Right lobe of liver (tissue), 6 donors: ENCODE measurements at regions not wholly inside any gene's neighbourhood (a gene's known extent, or its start where the extent isn't known, plus 50 kb on each side); places are given as distances from the start of the nearest gene placed in this dataset.
A peak's percentile ranks its signal among the peaks of the same experiment; 100 is the strongest.

Source experiments
- ATAC-seq, 4 donors: fragments of 200-7000 bp; cut with Tn5 transposase; one replicate each; pipeline ENCODE4 v1.9.1; 2020; ENCODE audit warnings: mild to moderate bottlenecking in 4 of 4, moderate library complexity in 4 of 4
- DNase-seq, 3 donors: peaks; one replicate each; pipeline ENCODE4 v3.0.0-alpha.2; 2020
- H3K27ac ChIP-seq, 3 donors: fragments of 200-600 bp; one replicate each; pipeline ENCODE4 v1.8.0; 2022
- H3K27me3 ChIP-seq, 2 donors: fragments of 200-600 bp; one replicate each; pipeline ENCODE4 v1.8.0; 2022
- H3K36me3 ChIP-seq, 4 donors: fragments of 200-600 bp; sonication (generic) in 1 of 4; one replicate each; pipeline versions ENCODE4 v1.5.1 to v1.8.0; 2017 to 2022; ENCODE audit warnings: control low read depth in 1 of 4
- H3K4me1 ChIP-seq, 4 donors: fragments of 200-600 bp; sonication (generic) in 1 of 4; one replicate each; pipeline versions ENCODE4 v1.5.1 to v1.8.0; 2017 to 2022; ENCODE audit warnings: control low read depth in 1 of 4
- H3K4me3 ChIP-seq, 3 donors: fragments of 200-600 bp; one replicate each; pipeline ENCODE4 v1.8.0; 2022
- H3K9me3 ChIP-seq, 4 donors: fragments of 200-600 bp; sonication (generic) in 1 of 4; one replicate each; pipeline versions ENCODE4 v1.5.1 to v1.8.0; 2017 to 2022; ENCODE audit warnings: control low read depth in 1 of 4
- POLR2A ChIP-seq: fragments of 450-650 bp; IDR thresholded peaks from one replicate; pipeline ENCODE4 v1.6.1; 2017; ENCODE audit warnings: antibody characterized with exemption, mild to moderate bottlenecking
- WGBS: methylation state at CpG from one replicate; pipeline ENCODE4 v1.1.6; 2018; ENCODE audit warnings: low coverage, low lambda C conversion rate; ENCODE audit not compliant: insufficient coverage; ENCODE audit errors: missing lambda C conversion rate; 5-methylcytosine and 5-hydroxymethylcytosine counted together
- intact Hi-C, 2 donors: fragments of 100-400 bp; cut with DNase I; formaldehyde crosslinking; loops; one replicate each; pipeline versions ENCODE4 v1.11.2 to v1.14.1; 2022
- TF ChIP-seq, protein P1 (sequence below), 4 donors: fragments of 200-600 bp in 3 of 4; fragments of 450-650 bp in 1 of 4; IDR thresholded peaks; one replicate each; pipeline versions ENCODE4 v1.5.1 to v1.8.0; 2016 to 2022; ENCODE audit warnings: antibody characterized with exemption in 4 of 4, mild to moderate bottlenecking in 2 of 4
- donor health status: DM: no; HTN: yes; CAD: no.
- donor health status: DM: no; HTN: no; CAD: no.
- donor health status: DM: no; HTN: no; CAD: no.
- donor health status: DM: no; HTN: yes; CAD: no.
- donor health status: DM: no; HTN: yes; CAD: no.

DNA sequence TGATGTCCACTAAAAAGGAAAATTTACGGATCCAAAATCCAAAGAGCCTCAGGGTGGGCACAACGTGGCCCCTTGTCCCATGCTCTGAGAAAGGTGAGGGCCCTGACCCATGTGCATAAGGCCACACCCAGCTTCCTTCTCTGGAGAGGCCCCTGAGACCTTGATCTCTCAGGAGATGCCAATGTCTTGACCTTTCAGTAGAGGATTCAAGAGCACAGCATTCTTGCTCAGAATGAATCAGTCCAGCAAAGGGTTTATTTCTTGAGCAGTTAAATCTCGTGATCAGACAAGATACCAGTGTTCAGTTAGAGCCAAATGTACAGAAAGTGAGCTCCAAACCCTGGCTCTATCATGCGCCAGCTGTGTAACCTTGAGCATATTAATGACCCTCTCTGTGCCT, 115.9 kb upstream of the DAPK1 start:
- H3K4me3 ChIP-seq = no peak overlapping the region
- peak overlapping the region in 2 of 3 donors; percentile 61 for H3K27ac ChIP-seq
- TF ChIP-seq, protein P1, sequence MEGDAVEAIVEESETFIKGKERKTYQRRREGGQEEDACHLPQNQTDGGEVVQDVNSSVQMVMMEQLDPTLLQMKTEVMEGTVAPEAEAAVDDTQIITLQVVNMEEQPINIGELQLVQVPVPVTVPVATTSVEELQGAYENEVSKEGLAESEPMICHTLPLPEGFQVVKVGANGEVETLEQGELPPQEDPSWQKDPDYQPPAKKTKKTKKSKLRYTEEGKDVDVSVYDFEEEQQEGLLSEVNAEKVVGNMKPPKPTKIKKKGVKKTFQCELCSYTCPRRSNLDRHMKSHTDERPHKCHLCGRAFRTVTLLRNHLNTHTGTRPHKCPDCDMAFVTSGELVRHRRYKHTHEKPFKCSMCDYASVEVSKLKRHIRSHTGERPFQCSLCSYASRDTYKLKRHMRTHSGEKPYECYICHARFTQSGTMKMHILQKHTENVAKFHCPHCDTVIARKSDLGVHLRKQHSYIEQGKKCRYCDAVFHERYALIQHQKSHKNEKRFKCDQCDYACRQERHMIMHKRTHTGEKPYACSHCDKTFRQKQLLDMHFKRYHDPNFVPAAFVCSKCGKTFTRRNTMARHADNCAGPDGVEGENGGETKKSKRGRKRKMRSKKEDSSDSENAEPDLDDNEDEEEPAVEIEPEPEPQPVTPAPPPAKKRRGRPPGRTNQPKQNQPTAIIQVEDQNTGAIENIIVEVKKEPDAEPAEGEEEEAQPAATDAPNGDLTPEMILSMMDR (IDR thresholded peaks at IDR 0.05) = no peak
- no peak for TF ChIP-seq POLR2A
- no peaks in the 10 kb centered on the region for H3K36me3 ChIP-seq
- peaks cover 0 to 41% (median 14%) of the 10 kb centered on the region in 4 donors for H3K4me1 ChIP-seq
- ATAC-seq (no peak), DNase-seq (no peak)
- WGBS = 36% methylated on average over 4 of the region's 4 CpGs
- intact Hi-C loops = no loop called here
- no peaks in the 10 kb centered on the region for H3K27me3 ChIP-seq
- H3K9me3 ChIP-seq = no peaks in the 10 kb centered on the region

DNA sequence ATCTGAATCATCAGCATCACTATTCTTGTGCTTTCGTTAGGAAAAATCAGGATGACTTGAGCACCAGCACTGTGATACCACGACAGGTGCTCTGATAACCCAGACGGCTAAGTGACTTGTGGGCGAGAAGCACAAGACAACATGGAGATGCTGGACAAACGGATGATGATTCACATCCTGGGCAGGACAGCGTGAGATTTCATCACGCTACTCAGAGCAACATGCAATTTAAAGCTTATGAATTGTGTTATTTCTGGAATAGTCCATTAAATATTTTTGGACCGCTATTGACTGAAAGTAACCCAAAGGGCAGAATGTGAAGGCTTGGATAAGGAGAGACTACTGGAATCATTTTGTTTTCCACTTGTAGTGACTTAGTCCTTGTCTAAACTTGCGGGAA, 114.8 kb upstream of the DAPK1 start:
- H3K9me3 ChIP-seq = no peaks in the 10 kb centered on the region
- 77% methylated on average over 9 of the region's 9 CpGs for WGBS
- TF ChIP-seq, protein P1 (IDR thresholded peaks at IDR 0.05) = no peak
- no peak for TF ChIP-seq POLR2A

DNA sequence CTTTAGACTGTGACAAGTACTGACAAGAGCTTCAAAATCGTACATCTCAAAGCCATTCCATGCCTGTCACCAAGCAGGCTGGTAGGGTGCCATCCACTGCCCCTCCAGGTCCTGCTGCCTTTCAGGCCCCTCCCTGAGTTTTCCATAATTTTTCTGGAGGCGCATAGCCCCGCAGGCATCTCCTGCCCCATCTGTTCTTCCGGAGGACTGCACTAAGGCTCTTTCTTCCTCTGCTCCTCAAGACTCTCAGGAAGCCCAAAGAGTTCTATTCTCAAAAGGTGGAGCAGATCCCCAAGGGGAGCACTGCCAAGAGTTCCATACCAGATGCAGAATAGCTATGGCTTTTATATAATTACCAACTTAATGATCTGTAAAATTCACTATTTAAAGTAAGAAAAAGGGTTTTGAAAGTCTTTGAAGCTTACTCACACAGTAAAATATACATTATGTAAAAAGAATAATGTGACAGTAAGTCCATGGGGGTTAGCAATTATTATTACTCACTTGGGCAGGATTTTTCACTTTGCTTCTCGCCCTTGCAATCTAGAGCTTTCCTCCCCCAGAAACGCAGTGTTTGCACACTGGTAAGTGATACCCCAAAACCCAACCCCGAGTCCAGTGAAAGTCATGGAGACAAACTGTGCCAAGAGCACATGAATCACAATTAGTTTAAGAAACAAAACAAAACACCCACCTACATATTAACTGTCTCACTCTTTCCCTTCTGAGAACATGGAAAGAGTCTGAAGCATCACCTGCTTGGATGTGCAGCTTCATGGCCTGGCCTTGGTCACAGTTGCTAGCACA, 114.1 kb upstream of the DAPK1 start:
- intact Hi-C loops = no loop called here
- H3K4me3 ChIP-seq = no peak overlapping the region
- DNase-seq (no peak), ATAC-seq (no peak)
- H3K27me3 ChIP-seq = no peaks in the 10 kb centered on the region
- H3K27ac ChIP-seq = no peak overlapping the region
- H3K4me1 ChIP-seq = peaks cover 0 to 43% (median 15%) of the 10 kb centered on the region in 4 donors
- WGBS = 90% methylated on average over 6 of the region's 7 CpGs
- no peaks in the 10 kb centered on the region for H3K36me3 ChIP-seq
- H3K9me3 ChIP-seq = no peaks in the 10 kb centered on the region
- no peak for TF ChIP-seq POLR2A
- TF ChIP-seq, protein P1 (IDR thresholded peaks at IDR 0.05) = no peak

More for the DNA sequence above, 114.8 kb upstream of the DAPK1 start:
- intact Hi-C loops = no loop called here
- Histone ChIP-seq H3K27ac (no peak overlapping the region), H3K36me3 (no peaks in the 10 kb centered on the region), H3K4me1 (peaks cover 0 to 43% (median 15%) of the 10 kb centered on the region in 4 donors), H3K4me3 (no peak overlapping the region), H3K27me3 (no peaks in the 10 kb centered on the region)
- ATAC-seq = no peak
- no peak for DNase-seq

DNA sequence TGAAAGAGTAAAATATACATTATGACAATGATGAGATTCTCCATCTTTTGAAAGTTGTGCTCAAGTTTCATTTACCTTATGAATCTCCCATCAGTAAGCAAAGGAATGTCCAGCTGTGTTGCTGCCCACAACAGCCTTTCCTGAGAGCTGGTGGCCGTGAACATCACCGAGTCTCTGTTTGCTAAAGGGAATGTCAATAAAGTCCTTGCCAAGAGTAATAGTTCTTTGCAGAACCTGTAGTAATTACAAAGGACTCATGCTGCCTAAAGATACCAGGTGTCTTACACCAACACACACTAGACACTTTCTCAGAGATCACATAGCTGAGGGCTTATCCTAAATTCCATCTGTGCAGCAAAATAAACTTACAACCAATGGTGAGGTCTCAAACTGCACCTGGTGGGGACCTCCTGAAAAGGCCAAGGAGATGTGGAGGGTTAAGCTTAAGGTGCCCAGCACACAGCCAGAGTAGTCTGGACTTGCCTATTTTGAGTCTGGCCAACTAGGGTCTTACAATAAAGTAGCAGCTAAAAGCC, 111.1 kb upstream of the DAPK1 start:
- Histone ChIP-seq H3K36me3 (no peaks in the 10 kb centered on the region), H3K9me3 (no peaks in the 10 kb centered on the region), H3K27ac (peak overlapping the region in 1 of 3 donors; percentile 18), H3K4me3 (no peak overlapping the region), H3K4me1 (peaks cover 0 to 22% (median 7%) of the 10 kb centered on the region in 4 donors), H3K27me3 (no peaks in the 10 kb centered on the region)
- intact Hi-C loops = no loop called here
- ATAC-seq = peak; percentile 94 to 97 (median 95)
- 0% methylated on average over 2 of the region's 2 CpGs for WGBS
- DNase-seq = peak in 2 of 3 donors; percentile 42 to 63
- no peak for TF ChIP-seq POLR2A
- TF ChIP-seq, protein P1 (IDR thresholded peaks at IDR 0.05) = no peak
